ENCODE measurements at regions not wholly inside any gene's neighbourhood (a gene's known extent, or its start where the extent isn't known, plus 50 kb on each side); places are given as distances from the start of the nearest gene placed in this dataset.
"Not testable (repeated sequence)": the region's sequence is repeated elsewhere in the genome, so short reads cannot be mapped to it uniquely, and the experiment has no call there.

DNA sequence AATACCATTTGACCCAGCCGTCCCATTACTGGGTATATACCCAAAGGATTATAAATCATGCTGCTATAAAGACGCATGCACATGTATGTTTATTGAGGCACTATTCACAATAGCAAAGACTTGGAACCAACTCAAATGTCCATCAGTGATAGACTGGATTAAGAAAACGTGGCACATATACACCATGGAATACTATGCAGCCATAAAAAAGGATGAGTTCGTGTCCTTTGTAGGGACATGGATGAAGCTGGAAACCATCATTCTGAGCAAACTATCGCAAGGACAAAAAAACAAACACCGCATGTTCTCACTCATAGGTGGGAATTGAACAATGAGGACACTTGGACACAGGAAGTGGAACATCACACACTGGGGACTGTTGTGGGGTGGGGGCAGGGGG is 83.5 kb downstream of the GEMIN8 start:
- TF ChIP-seq CTCF (IDR thresholded peaks at IDR 0.05); EZH2 (IDR thresholded peaks at IDR 0.05; ENCODE audit: borderline replicate concordance, insufficient read depth, low read depth, low read length, poor library complexity, severe bottlenecking): not testable (repeated sequence)

Measured in B cell (primary cell).